Stimulated activated naive CD8-positive, alpha-beta T cell treated with anti-CD3 and anti-CD28 coated beads, Interleukin-15, amount 100 ng/mL, for 72 hours (primary cell): ENCODE measurements at regions not wholly inside any gene's neighbourhood (a gene's known extent, or its start where the extent isn't known, plus 50 kb on each side); places are given as distances from the start of the nearest gene placed in this dataset.
"Not testable (repeated sequence)": the region's sequence is repeated elsewhere in the genome, so short reads cannot be mapped to it uniquely, and the experiment has no call there.

Experiments
- ATAC-seq: fragments of 150-1000 bp; cut with Tn5 transposase; 2 replicates; pipeline ENCODE4 v1.10.0; 2021; ENCODE audit warnings: mild to moderate bottlenecking, moderate library complexity
- DNase-seq, 2 donors: peaks; one replicate each; pipeline ENCODE4 v3.0.0; 2021 to 2022
- H3K27ac Mint-ChIP-seq, 2 donors: one replicate each; pipeline ENCODE4 v1.8.0; 2022; ENCODE audit warnings: mild to moderate bottlenecking in 2 of 2, mixed read lengths in 2 of 2, moderate library complexity in 2 of 2
- H3K27me3 Mint-ChIP-seq: one replicate; pipeline ENCODE4 v1.8.0; 2022; ENCODE audit warnings: mixed read lengths
- H3K4me1 Mint-ChIP-seq: one replicate; pipeline ENCODE4 v1.8.0; 2022; ENCODE audit warnings: mild to moderate bottlenecking, mixed read lengths
- H3K4me3 Mint-ChIP-seq, 2 donors: one replicate each; pipeline ENCODE4 v1.8.0; 2022; ENCODE audit warnings: mild to moderate bottlenecking in 2 of 2, mixed read lengths in 2 of 2, moderate library complexity in 1 of 2
- H3K9me3 Mint-ChIP-seq, 2 donors: one replicate each; pipeline ENCODE4 v1.8.0; 2022; ENCODE audit warnings: mixed read lengths in 2 of 2

GRCh38 chr3:18182923-18183322, 242.2 kb downstream of the SATB1 start:
- ATAC-seq, H3K4me3 Mint-ChIP-seq, H3K9me3 Mint-ChIP-seq, H3K4me1 Mint-ChIP-seq, DNase-seq, H3K27me3 Mint-ChIP-seq: not testable (repeated sequence)
- peak overlapping the region in 1 of 2 donors; percentile 61 for H3K27ac Mint-ChIP-seq

- no peak overlapping the region for H3K27ac Mint-ChIP-seq
- DNase-seq (no peak), ATAC-seq (no peak)
- H3K27me3 Mint-ChIP-seq: no peaks in the 10 kb centered on the region
- no peak overlapping the region for H3K4me3 Mint-ChIP-seq
- no peaks in the 10 kb centered on the region for H3K4me1 Mint-ChIP-seq
- H3K9me3 Mint-ChIP-seq: peaks cover 0 to 9% of the 10 kb centered on the region in 2 donors
Observed at GRCh38 chr3:18179521-18179920, 245.6 kb downstream of the SATB1 start.

GRCh38 chr3:18177271-18177670, 247.9 kb downstream of the SATB1 start:
- Mint-ChIP-seq H3K4me3 (no peak overlapping the region), H3K9me3 (peaks cover 14% of the 10 kb centered on the region in 2 donors), H3K4me1 (no peaks in the 10 kb centered on the region), H3K27ac (no peak overlapping the region), H3K27me3 (no peaks in the 10 kb centered on the region)
- ATAC-seq (no peak), DNase-seq (no peak)

- H3K27me3 Mint-ChIP-seq, DNase-seq, H3K27ac Mint-ChIP-seq, H3K4me1 Mint-ChIP-seq, H3K4me3 Mint-ChIP-seq, ATAC-seq: not testable (repeated sequence)
- H3K9me3 Mint-ChIP-seq: peaks cover 11 to 17% of the 10 kb centered on the region in 2 donors
Observed at GRCh38 chr3:18173891-18174290, 251.2 kb downstream of the SATB1 start.

- no peaks in the 10 kb centered on the region for H3K4me1 Mint-ChIP-seq
- ATAC-seq (no peak), DNase-seq (no peak)
- H3K4me3 Mint-ChIP-seq: no peak overlapping the region
- H3K27ac Mint-ChIP-seq: no peak overlapping the region
- peaks cover 8% of the 10 kb centered on the region for H3K27me3 Mint-ChIP-seq
- H3K9me3 Mint-ChIP-seq: no peaks in the 10 kb centered on the region
Observed at GRCh38 chr3:18159681-18160080, 265.5 kb downstream of the SATB1 start.

- no peak overlapping the region for H3K4me3 Mint-ChIP-seq
- H3K4me1 Mint-ChIP-seq: peaks cover 8% of the 10 kb centered on the region
- no peaks in the 10 kb centered on the region for H3K27me3 Mint-ChIP-seq
- no peak overlapping the region for H3K27ac Mint-ChIP-seq
- ATAC-seq (peak; percentile 43), DNase-seq (no peak)
- H3K9me3 Mint-ChIP-seq: no peaks in the 10 kb centered on the region
Observed at GRCh38 chr3:18153571-18154173, 271.5 kb downstream of the SATB1 start.

GRCh38 chr3:18151199-18151598, 273.9 kb downstream of the SATB1 start:
- Mint-ChIP-seq H3K27ac (no peak overlapping the region), H3K27me3 (no peaks in the 10 kb centered on the region), H3K9me3 (no peaks in the 10 kb centered on the region), H3K4me3 (no peak overlapping the region), H3K4me1 (peaks cover 8% of the 10 kb centered on the region)
- ATAC-seq (no peak), DNase-seq (no peak)

- H3K4me1 Mint-ChIP-seq: peaks cover 8% of the 10 kb centered on the region
- no peak for DNase-seq
- no peak overlapping the region for H3K4me3 Mint-ChIP-seq
- H3K27ac Mint-ChIP-seq: no peak overlapping the region
- no peaks in the 10 kb centered on the region for H3K9me3 Mint-ChIP-seq
- no peaks in the 10 kb centered on the region for H3K27me3 Mint-ChIP-seq
- no peak for ATAC-seq
Observed at GRCh38 chr3:18149935-18150334, 275.2 kb downstream of the SATB1 start.

GRCh38 chr3:18149386-18149785, 275.8 kb downstream of the SATB1 start:
- Mint-ChIP-seq H3K27ac (no peak overlapping the region), H3K4me3 (no peak overlapping the region), H3K4me1 (peaks cover 8% of the 10 kb centered on the region), H3K27me3 (no peaks in the 10 kb centered on the region), H3K9me3 (no peaks in the 10 kb centered on the region)
- ATAC-seq (no peak), DNase-seq (no peak)

- Mint-ChIP-seq H3K27ac (peak overlapping the region in 1 of 2 donors; percentile 55), H3K4me3 (no peak overlapping the region), H3K27me3 (no peaks in the 10 kb centered on the region), H3K4me1 (no peaks in the 10 kb centered on the region), H3K9me3 (no peaks in the 10 kb centered on the region)
- no peak for ATAC-seq
- no peak for DNase-seq
Observed at GRCh38 chr3:18144571-18144970, 280.6 kb downstream of the SATB1 start.

GRCh38 chr3:18143258-18143780, 281.8 kb downstream of the SATB1 start:
- ATAC-seq: no peak
- Mint-ChIP-seq H3K9me3 (no peaks in the 10 kb centered on the region), H3K27me3 (no peaks in the 10 kb centered on the region), H3K4me3 (no peak overlapping the region), H3K4me1 (no peaks in the 10 kb centered on the region), H3K27ac (no peak overlapping the region)
- no peak for DNase-seq

GRCh38 chr3:18137958-18138357, 287.2 kb downstream of the SATB1 start:
- Mint-ChIP-seq H3K9me3 (peaks cover 0 to 8% of the 10 kb centered on the region in 2 donors), H3K4me1 (peaks cover 9% of the 10 kb centered on the region), H3K27ac (no peak overlapping the region), H3K4me3 (no peak overlapping the region), H3K27me3 (no peaks in the 10 kb centered on the region)
- DNase-seq (no peak), ATAC-seq (no peak)

GRCh38 chr3:18135060-18135814, 289.9 kb downstream of the SATB1 start:
- H3K4me1 Mint-ChIP-seq: peaks cover 9% of the 10 kb centered on the region
- H3K27me3 Mint-ChIP-seq: no peaks in the 10 kb centered on the region
- H3K27ac Mint-ChIP-seq: no peak overlapping the region
- ATAC-seq: no peak
- no peak overlapping the region for H3K4me3 Mint-ChIP-seq
- H3K9me3 Mint-ChIP-seq: peaks cover 0 to 8% of the 10 kb centered on the region in 2 donors
- no peak for DNase-seq

- Mint-ChIP-seq H3K4me3 (no peak overlapping the region), H3K27ac (no peak overlapping the region), H3K9me3 (peaks cover 0 to 8% of the 10 kb centered on the region in 2 donors), H3K27me3 (no peaks in the 10 kb centered on the region), H3K4me1 (peaks cover 9% of the 10 kb centered on the region)
- ATAC-seq: no peak
- no peak for DNase-seq
Observed at GRCh38 chr3:18134386-18135059, 290.6 kb downstream of the SATB1 start.

- H3K4me3 Mint-ChIP-seq: no peak overlapping the region
- no peak overlapping the region for H3K27ac Mint-ChIP-seq
- peaks cover 0 to 8% of the 10 kb centered on the region in 2 donors for H3K9me3 Mint-ChIP-seq
- DNase-seq (no peak), ATAC-seq (no peak)
- no peaks in the 10 kb centered on the region for H3K27me3 Mint-ChIP-seq
- H3K4me1 Mint-ChIP-seq: peaks cover 9% of the 10 kb centered on the region
Observed at GRCh38 chr3:18132991-18133390, 292.1 kb downstream of the SATB1 start.
